CD14-positive monocyte (primary cell): ENCODE measurements at regions not wholly inside any gene's neighbourhood (a gene's known extent, or its start where the extent isn't known, plus 50 kb on each side); places are given as distances from the start of the nearest gene placed in this dataset.

Source experiments
- DNase-seq, 3 donors: peaks; one replicate each; pipeline ENCODE4 v3.0.0-alpha.2; 2011 to 2022
- H2AFZ ChIP-seq: 2 replicates; pipeline ENCODE4 v1.6.0; 2012; ENCODE audit warnings: mild to moderate bottlenecking, low read depth, low read length, inconsistent platforms; ENCODE audit not compliant: insufficient read depth, poor library complexity, severe bottlenecking
- H3K27ac ChIP-seq, 2 donors: 1 replicate in 1 of 2; 2 replicates in 1 of 2; pipeline ENCODE4 v1.5.1; 2012 to 2013; ENCODE audit warnings: low read length in 2 of 2, control low read depth in 1 of 2, inconsistent platforms in 1 of 2, low read depth in 1 of 2, mild to moderate bottlenecking in 1 of 2
- H3K27me3 ChIP-seq, 2 donors: one replicate each; pipeline versions ENCODE4 v1.6.0 to v1.6.1; 2011 to 2013; ENCODE audit warnings: low read length in 2 of 2; ENCODE audit not compliant: control insufficient read depth in 2 of 2, insufficient read depth in 2 of 2
- H3K36me3 ChIP-seq, 2 donors: replicated peaks in 1 of 2; 1 replicate in 1 of 2; 2 replicates in 1 of 2; pipeline versions ENCODE4 v1.5.1 to v1.6.1; 2012 to 2013; ENCODE audit warnings: low read length in 2 of 2, control low read depth in 1 of 2, inconsistent platforms in 1 of 2, mild to moderate bottlenecking in 1 of 2; ENCODE audit not compliant: insufficient read depth in 2 of 2, control insufficient read depth in 1 of 2
- H3K4me1 ChIP-seq, 2 donors: 1 replicate in 1 of 2; 2 replicates in 1 of 2; pipeline versions ENCODE4 v1.5.1 to v1.6.1; 2012 to 2013; ENCODE audit warnings: low read length in 2 of 2, control low read depth in 1 of 2, inconsistent platforms in 1 of 2, mild to moderate bottlenecking in 1 of 2, moderate library complexity in 1 of 2; ENCODE audit not compliant: insufficient read depth in 2 of 2, control insufficient read depth in 1 of 2
- H3K4me2 ChIP-seq: replicated peaks from 2 replicates; pipeline ENCODE3; 2012; ENCODE audit warnings: low read length, moderate library complexity, mild to moderate bottlenecking; ENCODE audit not compliant: poor library complexity, severe bottlenecking; ENCODE audit errors: extremely low read depth
- H3K4me3 ChIP-seq, 3 experiments: fragments of 200-600 bp in 1 of 3; sonication (generic) in 1 of 3; replicated peaks in 1 of 3; 1 replicate in 2 of 3; 2 replicates in 1 of 3; pipeline ENCODE4 v1.5.1; 2011 to 2013; ENCODE audit warnings: low read length in 3 of 3, mild to moderate bottlenecking in 3 of 3, control low read depth in 2 of 3, low read depth in 2 of 3, inconsistent platforms in 1 of 3, moderate library complexity in 1 of 3
- H3K79me2 ChIP-seq: 2 replicates; pipeline ENCODE4 v1.6.0; 2012; ENCODE audit warnings: mild to moderate bottlenecking, control low read depth, inconsistent platforms, low read length, moderate library complexity; ENCODE audit not compliant: insufficient read depth
- H3K9ac ChIP-seq: 2 replicates; pipeline ENCODE4 v1.6.0; 2017; ENCODE audit warnings: low read length, mild to moderate bottlenecking; ENCODE audit not compliant: insufficient read depth, poor library complexity, severe bottlenecking
- H3K9me3 ChIP-seq, 2 donors: replicated peaks in 1 of 2; 1 replicate in 1 of 2; 2 replicates in 1 of 2; pipeline versions ENCODE4 v1.5.1 to v1.6.1; 2012 to 2013; ENCODE audit warnings: low read length in 2 of 2, control low read depth in 1 of 2; ENCODE audit not compliant: control insufficient read depth in 1 of 2, insufficient read depth in 1 of 2
- H4K20me1 ChIP-seq: 2 replicates; pipeline ENCODE4 v1.6.0; 2012; ENCODE audit warnings: mild to moderate bottlenecking, low read length, control low read depth, moderate library complexity; ENCODE audit not compliant: insufficient read depth
- H3K27ac Mint-ChIP-seq, 7 donors: one replicate each; pipeline ENCODE4 v1.8.0; 2020; ENCODE audit warnings: mild to moderate bottlenecking in 7 of 7, mixed read lengths in 7 of 7, moderate library complexity in 6 of 7, inconsistent platforms in 2 of 7
- H3K27me3 Mint-ChIP-seq, 3 donors: one replicate each; pipeline ENCODE4 v1.8.0; 2021 to 2022; ENCODE audit warnings: low read depth in 3 of 3, mild to moderate bottlenecking in 3 of 3, mixed read lengths in 3 of 3, moderate library complexity in 3 of 3, inconsistent platforms in 1 of 3
- H3K36me3 Mint-ChIP-seq, 2 donors: one replicate each; pipeline ENCODE4 v1.8.0; 2020; ENCODE audit warnings: mixed read lengths in 2 of 2, inconsistent platforms in 1 of 2, mild to moderate bottlenecking in 1 of 2
- H3K4me1 Mint-ChIP-seq: one replicate; pipeline ENCODE4 v1.8.0; 2020; ENCODE audit warnings: mild to moderate bottlenecking, mixed read lengths
- H3K4me3 Mint-ChIP-seq, 2 donors: one replicate each; pipeline ENCODE4 v1.8.0; 2020; ENCODE audit warnings: mild to moderate bottlenecking in 2 of 2, mixed read lengths in 2 of 2, moderate library complexity in 1 of 2
- H3K9me3 Mint-ChIP-seq, 7 donors: one replicate each; pipeline ENCODE4 v1.8.0; 2020 to 2022; ENCODE audit warnings: mixed read lengths in 7 of 7, mild to moderate bottlenecking in 6 of 7, moderate library complexity in 6 of 7, inconsistent platforms in 2 of 7
- WGBS: methylation state at CpG from one replicate; pipeline ENCODE4 v1.1.5; 2013; ENCODE audit warnings: missing lambda C conversion rate; ENCODE audit not compliant: insufficient coverage; 5-methylcytosine and 5-hydroxymethylcytosine counted together
- intact Hi-C, 2 donors: fragments of 100-400 bp; cut with micrococcal nuclease; formaldehyde crosslinking; loops; one replicate each; pipeline versions ENCODE4 v1.15.0 to v1.15.1; 2023
- TF ChIP-seq, protein P1 (sequence below): fragments of 200-600 bp; IDR thresholded peaks from one replicate; pipeline ENCODE4 v1.8.0; 2022; ENCODE audit warnings: antibody characterized with exemption, mild to moderate bottlenecking

DNA sequence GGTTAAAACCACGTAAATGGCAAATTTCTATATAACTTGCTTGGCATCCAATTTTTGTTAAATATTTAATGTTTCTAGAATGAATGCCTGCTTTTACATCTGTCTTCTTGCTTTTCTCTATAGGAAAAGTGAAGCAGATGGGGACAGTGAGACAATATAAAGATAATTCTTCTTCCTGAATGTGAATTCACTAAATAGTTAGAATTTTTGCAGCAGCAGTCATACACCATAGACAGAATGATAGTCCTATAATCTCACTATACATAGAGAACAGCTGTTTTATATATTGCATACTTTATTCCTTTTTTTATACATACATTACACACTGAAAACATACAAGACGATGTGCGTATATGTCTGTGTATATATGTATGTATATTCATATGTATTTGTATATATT lies 1127.3 kb downstream of the PCDH9 start:
- H2AFZ ChIP-seq: no peak overlapping the region
- Mint-ChIP-seq H3K4me1 (no peaks in the 10 kb centered on the region), H3K36me3 (no peaks in the 10 kb centered on the region), H3K9me3 (no peaks in the 10 kb centered on the region), H3K4me3 (no peak overlapping the region), H3K27ac (no peak overlapping the region), H3K27me3 (no peaks in the 10 kb centered on the region)
- H3K79me2 ChIP-seq: no peaks in the 10 kb centered on the region
- no peaks in the 10 kb centered on the region for H4K20me1 ChIP-seq
- no CpG with 5 or more reads among the region's 3 CpGs for WGBS
- no peak for DNase-seq
- no peaks in the 10 kb centered on the region for H3K4me1 ChIP-seq
- H3K9ac ChIP-seq: no peak overlapping the region
- no peak overlapping the region for H3K4me2 ChIP-seq
- no peaks in the 10 kb centered on the region for H3K9me3 ChIP-seq
- intact Hi-C loops: no loop called here
- H3K4me3 ChIP-seq: no peak overlapping the region
- no peaks in the 10 kb centered on the region for H3K36me3 ChIP-seq
- H3K27me3 ChIP-seq: no peaks in the 10 kb centered on the region
- no peak overlapping the region for H3K27ac ChIP-seq
- TF ChIP-seq, protein P1, sequence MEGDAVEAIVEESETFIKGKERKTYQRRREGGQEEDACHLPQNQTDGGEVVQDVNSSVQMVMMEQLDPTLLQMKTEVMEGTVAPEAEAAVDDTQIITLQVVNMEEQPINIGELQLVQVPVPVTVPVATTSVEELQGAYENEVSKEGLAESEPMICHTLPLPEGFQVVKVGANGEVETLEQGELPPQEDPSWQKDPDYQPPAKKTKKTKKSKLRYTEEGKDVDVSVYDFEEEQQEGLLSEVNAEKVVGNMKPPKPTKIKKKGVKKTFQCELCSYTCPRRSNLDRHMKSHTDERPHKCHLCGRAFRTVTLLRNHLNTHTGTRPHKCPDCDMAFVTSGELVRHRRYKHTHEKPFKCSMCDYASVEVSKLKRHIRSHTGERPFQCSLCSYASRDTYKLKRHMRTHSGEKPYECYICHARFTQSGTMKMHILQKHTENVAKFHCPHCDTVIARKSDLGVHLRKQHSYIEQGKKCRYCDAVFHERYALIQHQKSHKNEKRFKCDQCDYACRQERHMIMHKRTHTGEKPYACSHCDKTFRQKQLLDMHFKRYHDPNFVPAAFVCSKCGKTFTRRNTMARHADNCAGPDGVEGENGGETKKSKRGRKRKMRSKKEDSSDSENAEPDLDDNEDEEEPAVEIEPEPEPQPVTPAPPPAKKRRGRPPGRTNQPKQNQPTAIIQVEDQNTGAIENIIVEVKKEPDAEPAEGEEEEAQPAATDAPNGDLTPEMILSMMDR: no peak

DNA sequence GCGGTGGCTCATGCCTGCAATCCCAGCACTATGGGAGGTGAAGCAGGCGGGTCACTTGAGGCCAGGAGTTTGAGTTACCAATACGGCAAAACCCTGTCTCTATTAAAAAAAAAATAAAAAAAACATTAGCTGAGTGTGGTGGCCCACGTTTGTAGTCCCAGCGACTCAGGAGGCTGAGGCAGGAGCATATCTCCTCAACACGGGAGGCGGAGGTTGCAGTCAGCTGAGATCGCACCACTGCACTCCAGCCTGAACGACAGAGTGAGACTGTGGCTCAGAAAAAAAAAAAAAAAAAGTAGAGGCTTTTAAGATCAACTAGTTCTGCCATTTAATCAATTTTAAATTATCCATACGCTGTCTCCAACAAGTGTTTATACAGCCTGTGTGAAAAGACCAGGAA lies 1130.3 kb downstream of the PCDH9 start:
- no peak for DNase-seq
- Histone ChIP-seq H3K27ac (no peak overlapping the region), H3K9me3 (no peaks in the 10 kb centered on the region), H3K9ac (no peak overlapping the region), H3K27me3 (no peaks in the 10 kb centered on the region), H4K20me1 (no peaks in the 10 kb centered on the region), H3K4me2 (no peak overlapping the region), H3K79me2 (no peaks in the 10 kb centered on the region), H3K36me3 (no peaks in the 10 kb centered on the region), H3K4me1 (no peaks in the 10 kb centered on the region), H2AFZ (no peak overlapping the region), H3K4me3 (no peak overlapping the region)
- Mint-ChIP-seq H3K27ac (no peak overlapping the region), H3K4me1 (no peaks in the 10 kb centered on the region), H3K4me3 (no peak overlapping the region), H3K36me3 (no peaks in the 10 kb centered on the region), H3K9me3 (peaks cover 0 to 7% (median 0%) of the 10 kb centered on the region in 7 donors), H3K27me3 (no peaks in the 10 kb centered on the region)
- intact Hi-C loops: no loop called here
- WGBS: 80% methylated on average over 1 of the region's 10 CpGs
- TF ChIP-seq, protein P1: no peak
